Amniotic stem cell (primary cell): ENCODE measurements at regions not wholly inside any gene's neighbourhood (a gene's known extent, or its start where the extent isn't known, plus 50 kb on each side); places are given as distances from the start of the nearest gene placed in this dataset.

Source experiments
- DNase-seq: peaks from one replicate; lab custom pipeline; 2025; lab: John Stamatoyannopoulos, UW

- no peak for DNase-seq
These were observed 177.1 kb upstream of the ALG10B start for GRCh38 chr12:38139456-38139855.

GRCh38 chr12:38141239-38141638 lies 175.3 kb upstream of the ALG10B start:
- no peak for DNase-seq

GRCh38 chr12:38141861-38142260 lies 174.7 kb upstream of the ALG10B start:
- no peak for DNase-seq

- no peak for DNase-seq
These were observed 173.6 kb upstream of the ALG10B start for GRCh38 chr12:38142974-38143373.

GRCh38 chr12:38144049-38144448 lies 172.5 kb upstream of the ALG10B start:
- DNase-seq = no peak

GRCh38 chr12:38144601-38145436 lies 171.8 kb upstream of the ALG10B start:
- DNase-seq = no peak

GRCh38 chr12:38149395-38150073 lies 167.0 kb upstream of the ALG10B start:
- DNase-seq = no peak

GRCh38 chr12:38151991-38152700 lies 164.4 kb upstream of the ALG10B start:
- DNase-seq = no peak

- DNase-seq = no peak
These were observed 163.5 kb upstream of the ALG10B start for GRCh38 chr12:38152816-38153736.

GRCh38 chr12:38153737-38154061 lies 162.9 kb upstream of the ALG10B start:
- no peak for DNase-seq

GRCh38 chr12:38154096-38155019 lies 162.2 kb upstream of the ALG10B start:
- no peak for DNase-seq

- no peak for DNase-seq
These were observed 161.6 kb upstream of the ALG10B start for GRCh38 chr12:38155020-38155395.

GRCh38 chr12:38155526-38156496 lies 160.8 kb upstream of the ALG10B start:
- DNase-seq = no peak

- DNase-seq = no peak
These were observed 159.9 kb upstream of the ALG10B start for GRCh38 chr12:38156497-38157245.

- no peak for DNase-seq
These were observed 159.2 kb upstream of the ALG10B start for GRCh38 chr12:38157274-38157932.

- DNase-seq = no peak
These were observed 158.6 kb upstream of the ALG10B start for GRCh38 chr12:38157933-38158401.

GRCh38 chr12:38158428-38159091 lies 158.0 kb upstream of the ALG10B start:
- no peak for DNase-seq

- DNase-seq = no peak
These were observed 157.5 kb upstream of the ALG10B start for GRCh38 chr12:38159092-38159551.
